ENCODE measurements at regions not wholly inside any gene's neighbourhood (a gene's known extent, or its start where the extent isn't known, plus 50 kb on each side); places are given as distances from the start of the nearest gene placed in this dataset.

- TF ChIP-seq CTCF (IDR thresholded peaks at IDR 0.05) (no peak), POLR2A (IDR thresholded peaks at IDR 0.05) (no peak)
Observed at GRCh38 chr2:220347626-220348025, 720.2 kb downstream of the SLC4A3 start.
